Activated CD8-positive, alpha-beta memory T cell treated with anti-CD3 and anti-CD28 coated beads, Interleukin-2, amount 50 U/mL, for 24 hours (primary cell): ENCODE measurements at regions not wholly inside any gene's neighbourhood (a gene's known extent, or its start where the extent isn't known, plus 50 kb on each side); places are given as distances from the start of the nearest gene placed in this dataset.

Experiments
- DNase-seq: peaks from one replicate; pipeline ENCODE4 v3.0.0-alpha.2; 2020; ENCODE audit errors: extremely low read depth

DNA sequence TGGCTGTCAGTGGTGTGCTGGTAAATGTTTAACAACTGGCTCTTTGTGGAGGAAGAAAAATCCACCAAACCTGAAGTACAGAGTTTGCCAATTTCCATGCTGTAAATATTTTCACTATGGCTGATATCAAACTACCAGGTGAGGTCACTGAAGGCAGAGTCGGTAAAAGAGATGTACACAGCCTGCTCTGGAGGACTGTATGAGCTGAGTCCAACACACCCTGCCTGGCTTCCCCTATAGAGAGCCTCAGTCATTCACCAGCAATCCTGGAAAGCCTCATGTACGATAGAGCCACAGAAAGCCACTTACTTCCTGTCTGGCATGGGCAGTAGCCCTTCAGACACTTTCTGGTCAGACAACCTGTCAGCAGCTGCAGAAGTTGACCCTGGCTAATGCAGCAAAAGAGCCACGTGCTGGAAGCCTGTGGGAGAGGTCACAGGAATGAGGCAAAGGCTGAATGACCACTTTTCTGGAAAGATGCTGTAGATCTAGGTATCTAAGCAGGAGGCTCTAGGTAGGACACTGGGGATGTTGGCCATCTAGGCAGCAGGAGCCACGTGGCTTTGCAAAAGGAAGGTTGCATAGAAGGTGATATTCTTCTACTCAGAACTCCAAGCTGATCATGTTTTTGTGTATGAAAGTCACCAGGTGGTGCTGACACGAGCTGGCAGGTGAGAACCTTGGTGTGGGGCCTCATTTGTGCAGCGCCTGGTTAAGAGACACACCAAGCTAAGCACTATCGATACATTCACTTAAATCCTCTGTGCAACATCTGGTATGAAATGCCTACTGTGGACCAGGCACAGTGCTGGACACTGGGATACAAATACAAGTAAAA is 553.9 kb downstream of the VRK1 start:
- DNase-seq: no peak

DNA sequence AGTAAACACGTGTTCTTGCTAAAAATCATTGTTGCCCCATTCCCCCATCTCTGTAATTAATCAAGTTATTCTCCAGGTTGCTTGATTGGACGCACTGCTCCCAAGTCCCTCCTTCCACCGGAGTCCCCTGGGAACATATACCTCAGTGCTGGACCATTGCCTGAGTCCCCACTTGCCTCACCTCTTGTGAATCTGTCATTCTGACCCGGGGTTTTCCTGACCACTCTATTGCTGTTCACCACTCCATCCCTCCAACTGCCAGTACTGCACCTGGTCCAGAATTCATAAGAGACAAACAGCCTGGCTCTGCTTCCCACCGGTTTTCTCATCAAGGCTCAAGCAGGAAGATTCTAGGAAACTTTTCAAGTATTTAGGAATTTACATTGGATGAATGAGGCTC is 555.9 kb downstream of the VRK1 start:
- no peak for DNase-seq

DNA sequence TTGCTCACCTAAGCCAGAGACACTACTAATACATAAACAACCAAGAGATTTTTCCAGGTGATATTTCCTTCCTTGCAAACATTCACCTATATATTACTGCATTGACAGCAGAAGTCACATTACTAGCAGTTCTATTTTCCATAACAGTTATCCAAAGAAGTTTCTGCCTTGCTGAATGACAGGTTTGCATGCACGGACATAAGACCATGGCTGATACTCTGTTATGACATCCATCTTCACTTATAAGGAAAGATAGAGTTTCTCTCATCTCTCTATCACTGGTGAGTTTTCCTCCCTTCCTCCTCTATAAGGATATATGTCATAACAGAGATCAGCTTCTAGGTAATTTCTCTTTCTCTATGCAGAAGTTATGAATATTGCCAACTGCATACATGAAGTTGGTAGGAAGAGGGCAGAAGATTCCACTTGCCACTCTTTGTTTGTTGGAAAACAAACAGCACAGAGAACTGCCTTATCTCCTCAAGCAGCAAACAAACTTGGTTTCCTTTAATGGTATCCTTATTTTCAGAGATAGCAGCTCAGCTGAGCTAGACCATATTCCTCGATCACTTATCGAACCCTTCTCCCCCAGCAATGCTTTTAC is 557.0 kb downstream of the VRK1 start:
- DNase-seq: no peak

DNA sequence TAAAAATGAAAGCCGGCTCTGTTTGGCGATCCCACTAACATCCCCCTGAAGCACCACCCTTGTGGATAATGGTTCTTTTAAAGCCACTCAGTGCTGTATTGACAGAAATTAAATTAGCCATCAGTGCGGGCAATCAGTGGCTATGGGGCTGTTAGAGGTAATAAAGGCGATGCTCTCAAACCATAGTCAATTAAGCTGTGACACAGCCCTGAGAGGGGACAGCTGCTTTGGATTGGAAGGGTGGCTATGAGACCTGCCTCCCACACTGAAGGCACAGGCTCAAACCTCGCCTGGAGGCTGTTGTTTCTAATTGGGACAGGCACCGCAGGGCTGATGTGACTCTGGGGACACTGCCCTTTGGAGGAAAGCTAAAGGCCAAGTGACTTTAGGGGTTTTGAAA is 562.2 kb downstream of the VRK1 start:
- DNase-seq: no peak

DNA sequence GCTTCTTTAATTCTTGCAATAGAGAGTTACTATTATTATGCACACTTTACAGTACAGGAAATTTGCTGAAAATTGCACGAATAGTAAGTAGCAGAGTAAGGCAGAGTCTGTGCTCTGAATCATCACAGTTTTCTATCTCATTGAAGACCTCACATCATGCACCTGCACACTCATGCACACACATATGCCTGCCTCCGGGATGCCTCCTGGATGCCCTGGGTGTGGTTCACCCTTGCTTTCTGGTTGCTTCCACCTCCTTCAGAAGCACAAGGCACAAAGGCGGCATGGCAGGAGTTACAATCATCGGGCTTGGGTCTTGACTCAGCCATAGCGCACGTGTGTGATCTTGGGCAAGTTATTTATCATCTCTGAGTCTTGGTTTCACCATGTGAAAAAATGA is 564.0 kb downstream of the VRK1 start:
- DNase-seq: no peak

DNA sequence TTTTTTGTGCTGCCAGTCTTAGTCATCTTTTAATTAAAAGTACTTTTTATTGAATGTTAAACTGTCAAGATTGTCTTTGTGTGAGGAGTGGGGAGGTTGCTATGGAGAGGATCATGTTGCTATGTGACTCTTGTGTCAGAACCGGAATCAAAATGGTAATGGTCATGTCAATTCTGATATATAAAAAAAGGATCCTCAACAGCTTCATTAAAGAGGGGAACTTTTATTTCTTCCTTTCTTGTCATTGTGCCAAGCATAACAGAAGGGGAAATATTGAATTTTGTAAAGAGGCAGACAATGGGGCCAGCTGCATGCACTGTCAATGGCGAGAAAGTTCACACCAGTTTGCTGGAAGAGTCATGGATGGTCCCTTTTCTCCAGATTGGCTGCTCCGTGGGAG is 564.8 kb downstream of the VRK1 start:
- no peak for DNase-seq

DNA sequence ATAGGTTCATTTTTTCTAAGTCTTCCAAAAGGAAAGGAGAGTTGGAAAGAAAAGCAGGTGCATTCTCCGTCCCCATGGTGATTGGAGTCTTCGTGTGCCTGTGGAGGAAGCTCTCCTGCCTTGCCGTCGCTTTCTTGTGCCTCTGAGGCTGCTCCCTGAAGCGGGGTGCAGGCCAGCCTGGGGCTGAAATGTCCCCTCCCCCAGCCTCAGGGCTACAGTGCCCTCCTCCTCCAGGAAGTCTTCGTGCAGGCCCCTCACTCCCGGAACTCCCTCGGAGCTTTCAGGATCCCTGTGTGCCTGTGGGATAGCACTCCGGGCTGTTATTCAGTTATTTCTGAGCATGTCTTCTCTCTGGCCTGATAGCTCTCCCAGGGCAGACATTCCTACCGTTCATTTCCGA is 569.2 kb downstream of the VRK1 start:
- no peak for DNase-seq

DNA sequence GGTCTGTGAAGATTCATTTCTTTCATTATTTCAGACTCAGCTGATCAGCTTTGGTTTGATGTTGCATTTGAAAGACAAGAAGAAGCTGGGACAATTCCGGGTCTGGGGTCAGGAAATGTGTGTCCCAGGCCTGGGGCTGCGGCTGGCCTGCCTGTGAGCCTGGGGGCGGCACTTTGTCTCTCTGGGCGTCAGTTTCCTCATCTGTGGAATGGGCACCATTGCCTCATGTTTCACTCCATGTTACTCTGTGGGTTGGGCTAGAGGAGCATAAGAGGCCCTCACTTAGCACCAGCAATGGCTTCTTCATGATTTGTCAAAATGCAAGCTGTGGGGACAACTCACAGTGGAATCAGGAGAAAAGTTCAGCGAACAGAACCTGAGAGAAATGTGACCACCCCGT is 570.1 kb downstream of the VRK1 start:
- DNase-seq: no peak

DNA sequence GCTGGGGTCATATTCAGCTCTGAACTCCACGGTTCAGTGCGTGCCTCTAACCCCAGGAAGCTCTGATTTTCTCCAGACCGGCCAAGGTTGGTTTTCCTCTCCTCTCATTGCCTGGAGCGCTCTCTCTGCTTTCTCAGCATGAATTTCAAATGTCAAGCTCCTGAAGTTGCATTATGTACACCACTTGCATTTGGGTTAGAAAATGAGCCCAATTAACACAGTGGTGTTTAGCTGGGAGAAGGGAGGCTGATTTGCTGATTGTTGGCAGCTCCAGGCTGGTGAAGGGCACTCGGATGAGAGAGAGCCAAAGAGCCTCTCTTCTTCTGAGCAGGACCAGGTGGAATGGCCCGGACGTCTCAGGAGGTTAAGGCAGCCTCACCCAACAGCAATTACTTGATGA is 570.9 kb downstream of the VRK1 start:
- DNase-seq: no peak

DNA sequence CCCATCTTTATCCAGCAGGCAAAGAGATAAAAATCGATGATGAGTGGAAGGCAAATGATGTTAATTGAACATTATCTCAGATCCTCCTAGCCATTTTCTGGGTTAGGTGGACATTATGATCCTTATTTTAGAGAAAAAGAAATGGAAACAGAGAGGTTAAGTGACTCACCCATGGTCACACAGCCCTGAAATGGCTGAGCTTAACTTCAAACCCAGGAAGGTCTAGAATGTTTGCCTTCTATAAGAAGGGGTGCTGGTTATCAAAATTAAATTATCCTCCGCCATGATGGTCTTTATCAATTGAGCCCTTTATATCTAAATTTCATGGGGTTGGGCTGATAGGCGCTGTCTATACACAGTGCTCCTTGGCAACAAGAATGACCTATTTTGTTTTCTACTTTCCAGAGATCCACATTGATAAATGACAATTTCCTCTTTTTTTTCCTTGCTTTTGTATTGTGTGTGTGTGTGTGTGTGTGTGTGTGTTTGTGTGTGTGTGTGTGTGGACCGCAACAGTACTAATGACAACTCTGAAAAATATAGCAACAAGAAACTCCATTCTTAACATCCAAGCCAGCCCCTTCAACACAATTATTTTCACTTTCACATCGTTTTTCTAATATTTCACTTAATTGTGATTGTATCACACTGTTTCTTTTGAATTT is 571.9 kb downstream of the VRK1 start:
- DNase-seq: no peak

DNA sequence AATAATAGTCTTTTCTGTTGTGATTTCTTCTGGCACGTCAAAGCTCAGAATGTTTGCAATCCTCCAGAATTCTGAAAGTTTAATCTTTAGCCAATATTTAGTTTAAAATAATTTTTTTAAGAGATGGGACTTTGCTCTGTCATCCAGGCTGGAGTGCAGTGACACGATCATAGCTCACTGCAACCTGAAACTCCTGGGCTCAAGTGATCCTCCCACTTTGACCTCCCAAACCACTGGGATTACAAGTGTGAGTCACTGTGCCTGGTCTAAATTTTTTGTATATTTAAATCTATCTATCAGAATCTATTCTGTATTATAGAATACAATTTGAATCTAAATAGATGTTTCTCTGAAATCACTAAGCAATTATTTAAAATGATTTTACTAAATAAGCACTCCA is 572.7 kb downstream of the VRK1 start:
- DNase-seq: no peak

DNA sequence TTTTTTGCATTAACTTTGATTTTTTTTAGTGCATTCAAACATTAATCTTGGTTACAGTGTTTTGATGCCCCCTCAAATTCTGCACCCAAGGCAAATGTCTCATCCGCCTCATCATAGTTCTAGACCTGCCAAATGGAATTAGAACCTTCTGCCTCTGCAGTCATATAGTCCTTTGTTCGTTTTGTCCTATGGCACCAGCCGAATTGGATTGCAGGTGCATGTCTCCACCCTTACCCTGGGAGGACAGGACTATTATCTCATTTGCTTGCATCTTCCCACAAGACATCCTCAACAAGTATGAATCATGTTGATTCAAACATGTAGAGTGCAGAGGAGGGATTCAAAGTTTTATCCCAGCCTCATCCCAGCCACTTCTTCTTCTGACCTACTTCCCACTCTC is 579.1 kb downstream of the VRK1 start:
- DNase-seq: no peak

DNA sequence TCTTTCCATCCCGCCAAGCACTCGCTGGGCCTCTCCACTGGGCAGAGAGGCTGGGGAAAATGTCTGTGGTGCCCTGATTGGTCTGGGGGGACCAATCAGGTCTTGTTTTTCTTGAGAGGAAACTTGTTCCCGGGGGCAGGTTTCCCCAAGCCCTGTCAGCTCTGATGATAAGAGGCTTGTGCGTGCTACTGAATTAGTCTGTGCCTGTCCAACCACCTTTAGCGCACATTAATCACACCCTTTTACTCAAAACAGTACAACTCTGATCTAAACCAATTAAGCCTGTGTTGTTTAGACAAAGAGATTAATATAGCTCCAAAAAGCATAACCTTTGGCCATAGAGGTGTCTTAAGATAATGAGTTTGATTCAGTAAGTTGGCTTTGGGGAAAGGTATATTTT is 580.4 kb downstream of the VRK1 start:
- DNase-seq: no peak

DNA sequence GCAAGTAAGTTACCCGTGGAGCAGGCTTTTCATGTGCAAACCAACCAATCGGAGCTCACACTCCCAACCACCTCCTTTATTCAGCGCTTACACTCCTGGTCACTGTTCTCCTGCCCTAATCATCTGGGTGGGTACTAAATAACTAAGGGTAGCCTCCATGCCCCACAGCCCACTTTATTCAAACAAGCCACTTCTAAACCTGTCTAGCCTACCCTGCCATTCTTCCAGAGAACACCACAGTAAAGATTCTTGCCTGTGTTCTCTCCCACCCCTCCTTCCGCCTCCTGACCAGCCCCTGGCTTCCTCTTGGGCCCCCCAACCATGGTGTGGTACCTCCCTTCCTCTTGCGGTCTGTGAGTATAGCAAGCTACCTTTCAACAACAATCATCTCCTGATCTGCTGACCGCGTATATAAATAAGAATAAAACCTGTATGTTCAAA is 581.9 kb downstream of the VRK1 start:
- no peak for DNase-seq

DNA sequence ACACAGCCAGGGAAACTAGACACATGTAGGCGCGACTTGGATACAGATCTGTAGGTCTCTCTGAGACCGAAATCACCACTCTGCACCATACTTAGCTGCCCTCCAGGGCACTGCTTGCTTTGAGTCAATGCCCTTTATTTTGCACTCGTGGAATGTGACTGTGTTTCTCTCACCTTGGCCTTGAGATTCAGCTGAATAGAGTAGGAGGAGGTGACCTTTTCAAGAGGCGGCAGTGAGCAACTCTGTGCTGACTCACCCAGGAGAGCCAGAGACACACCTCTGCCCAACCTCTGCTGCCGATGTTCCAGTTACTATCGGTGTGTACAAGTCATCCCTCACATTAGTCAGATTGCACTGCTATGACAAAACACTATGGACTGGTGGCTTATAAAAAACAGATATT is 583.4 kb downstream of the VRK1 start:
- DNase-seq: peak; percentile 50

DNA sequence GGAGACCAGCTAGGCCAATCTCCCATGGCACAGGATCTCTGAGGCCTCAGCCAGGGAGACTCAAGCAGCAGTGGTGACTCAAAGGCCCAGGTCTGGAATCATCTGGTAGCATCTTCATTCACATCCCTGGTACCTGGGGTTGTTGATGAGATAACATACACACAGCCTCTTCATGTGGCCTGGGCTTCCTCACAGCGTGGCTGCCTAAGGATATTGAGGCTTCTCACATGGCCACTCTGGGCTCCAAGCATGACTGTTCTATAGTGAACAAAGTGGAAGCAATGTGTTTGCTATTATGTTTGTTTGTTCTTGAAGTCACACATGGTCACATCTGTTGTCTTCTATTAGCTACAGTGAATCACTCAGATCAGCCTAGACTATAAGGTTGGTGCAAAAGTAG is 584.1 kb downstream of the VRK1 start:
- DNase-seq: no peak

DNA sequence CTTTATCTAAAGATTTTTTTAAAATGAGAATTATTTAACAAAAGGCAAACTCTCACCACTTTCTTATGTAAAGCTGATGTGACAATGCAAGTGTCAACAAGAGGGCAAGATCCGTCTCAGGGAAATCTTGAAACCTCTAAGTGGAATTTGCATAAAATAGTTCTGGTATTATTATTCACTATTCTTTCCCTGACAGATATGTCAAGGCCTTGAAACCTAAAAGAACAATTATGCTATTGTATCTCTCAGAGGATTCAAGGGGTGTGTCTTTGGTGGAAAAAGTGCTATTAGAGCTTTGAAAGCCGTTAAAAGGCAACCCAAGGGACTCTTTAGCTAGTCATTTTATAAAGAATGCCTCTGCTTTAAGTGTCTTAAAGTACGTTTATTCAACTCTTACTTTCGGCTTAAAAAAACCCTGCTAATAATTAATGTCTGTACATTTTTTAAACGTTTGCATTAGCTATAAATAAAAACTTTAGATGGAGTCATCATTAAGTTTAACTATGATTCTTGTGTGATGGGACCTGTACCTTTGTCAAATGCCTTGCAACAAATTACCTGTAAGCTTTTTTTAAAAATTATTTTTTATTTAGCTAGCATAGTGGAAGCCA is 585.5 kb downstream of the VRK1 start:
- DNase-seq: no peak

DNA sequence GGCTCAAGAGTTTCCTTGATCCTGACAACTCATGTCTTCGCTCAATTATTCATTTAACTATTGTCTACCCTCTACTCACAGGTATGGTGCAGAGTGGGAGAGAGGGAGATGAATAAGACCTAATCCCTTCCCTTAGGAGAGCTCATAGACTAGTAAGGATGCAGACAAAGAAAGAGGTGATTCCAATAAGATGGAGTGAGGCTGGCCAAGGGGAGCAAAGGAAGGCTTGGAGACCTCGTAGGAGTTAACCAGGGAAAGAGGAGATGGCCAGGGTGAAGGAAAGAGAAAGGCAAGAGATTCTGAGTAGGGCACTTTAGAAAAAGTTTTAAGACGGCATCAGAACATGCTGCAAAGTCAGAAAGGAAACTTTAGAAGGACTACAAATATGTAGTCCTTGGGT is 588.5 kb downstream of the VRK1 start:
- no peak for DNase-seq

DNA sequence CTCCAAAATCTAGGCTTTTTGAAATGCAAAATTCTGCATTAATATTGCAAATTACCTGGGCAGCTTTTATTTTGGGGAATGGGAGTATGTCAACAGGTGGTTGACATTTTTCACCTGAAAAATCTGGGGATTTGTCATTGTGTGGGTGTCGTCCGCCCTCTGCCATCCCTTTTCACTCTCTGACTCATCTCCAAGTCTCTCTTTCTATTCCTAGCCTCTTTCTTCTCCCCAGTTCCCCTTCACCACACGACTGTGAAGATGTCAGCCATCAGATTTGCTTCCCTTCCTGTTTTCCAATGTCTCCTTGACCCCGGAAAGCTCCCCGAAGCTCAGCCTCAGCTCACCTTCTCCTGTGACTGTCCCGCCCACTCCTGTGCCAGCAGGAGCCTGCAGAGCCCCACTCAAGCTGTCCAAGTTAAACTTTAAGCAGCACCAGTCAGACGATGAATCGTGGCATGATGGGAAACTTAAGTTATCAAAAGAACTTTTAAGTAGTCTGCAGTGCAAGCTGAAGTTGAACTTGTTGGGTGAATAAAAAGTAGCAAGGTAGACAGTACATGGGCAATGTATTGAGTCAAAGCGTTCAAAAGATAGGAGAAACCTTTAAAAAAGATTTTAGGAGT is 590.2 kb downstream of the VRK1 start:
- no peak for DNase-seq

DNA sequence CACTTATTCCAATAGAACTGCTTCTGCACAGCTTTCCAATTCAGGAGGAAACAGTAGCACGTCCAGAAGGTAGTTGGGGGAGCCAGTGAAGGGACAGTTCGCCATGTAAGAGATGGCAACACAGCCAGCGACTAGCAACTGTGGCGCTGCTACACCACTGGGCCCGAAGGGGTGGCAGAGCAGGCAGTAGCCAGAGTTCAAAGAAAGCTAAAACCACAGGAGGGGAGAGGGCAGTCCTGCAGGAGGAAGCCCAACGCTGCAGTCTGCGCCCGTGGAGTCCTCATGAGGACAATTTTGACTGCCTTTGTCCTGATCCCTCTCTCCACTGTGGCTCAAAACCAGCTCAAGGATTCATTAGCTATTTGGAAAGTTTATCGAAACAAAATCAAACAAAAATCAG is 591.2 kb downstream of the VRK1 start:
- DNase-seq: no peak

DNA sequence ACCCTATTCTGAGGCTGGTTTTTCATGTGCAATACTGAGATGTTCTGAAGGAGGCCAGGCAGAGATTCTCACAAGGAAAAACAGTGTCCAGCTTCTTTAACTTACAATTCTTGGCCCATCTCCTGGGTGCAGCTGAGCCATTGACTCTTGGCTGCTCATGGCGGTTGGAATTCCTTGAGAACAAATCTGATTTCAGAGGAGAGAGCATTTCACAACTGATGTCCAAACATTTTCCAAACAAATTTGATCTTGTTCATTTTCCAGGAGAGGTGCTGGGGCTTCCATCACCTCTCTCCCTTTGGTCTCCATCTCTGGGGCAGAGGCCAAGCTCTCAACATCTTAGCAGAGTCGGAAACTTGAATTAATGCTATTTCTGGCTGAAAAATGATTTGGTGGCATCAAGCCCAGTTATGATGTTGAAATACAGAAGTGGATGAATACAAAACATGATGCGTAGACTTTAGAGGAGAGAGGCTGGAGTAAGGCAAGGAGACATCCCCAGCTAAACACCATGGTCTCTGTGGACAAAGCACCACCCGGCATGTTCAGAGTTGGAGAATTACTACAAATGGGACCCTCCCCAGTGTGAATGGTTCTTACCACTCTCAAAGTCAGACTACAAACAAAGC is 593.0 kb downstream of the VRK1 start:
- no peak for DNase-seq

DNA sequence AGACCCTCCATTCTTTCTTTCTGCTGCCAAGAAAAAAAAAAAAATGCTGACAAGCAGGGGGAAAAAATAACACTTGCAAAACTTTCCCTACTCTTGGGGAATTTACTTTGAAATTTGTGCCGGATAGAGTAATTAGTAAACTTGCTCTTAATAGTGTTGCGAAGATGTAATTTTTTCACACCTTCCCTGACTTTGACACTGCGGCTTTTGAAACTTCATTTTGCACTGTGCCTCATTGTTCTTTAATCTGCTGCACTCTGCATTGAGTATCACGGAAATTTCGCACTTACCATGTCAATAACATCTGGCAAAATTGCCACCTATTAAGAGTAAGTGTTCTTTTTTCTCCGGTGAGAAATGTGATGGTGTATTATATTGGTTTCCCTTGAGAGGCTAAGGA is 596.1 kb downstream of the VRK1 start:
- no peak for DNase-seq
